Stimulated activated naive CD8-positive, alpha-beta T cell treated with anti-CD3 and anti-CD28 coated beads, Interleukin-15, amount 100 ng/mL, for 72 hours (primary cell): ENCODE measurements at regions not wholly inside any gene's neighbourhood (a gene's known extent, or its start where the extent isn't known, plus 50 kb on each side); places are given as distances from the start of the nearest gene placed in this dataset.

ENCODE experiments used
- ATAC-seq: fragments of 150-1000 bp; cut with Tn5 transposase; 2 replicates; pipeline ENCODE4 v1.10.0; 2021; ENCODE audit warnings: mild to moderate bottlenecking, moderate library complexity
- DNase-seq, 2 donors: peaks; one replicate each; pipeline ENCODE4 v3.0.0; 2021 to 2022
- H3K27ac Mint-ChIP-seq, 2 donors: one replicate each; pipeline ENCODE4 v1.8.0; 2022; ENCODE audit warnings: mild to moderate bottlenecking in 2 of 2, mixed read lengths in 2 of 2, moderate library complexity in 2 of 2
- H3K27me3 Mint-ChIP-seq: one replicate; pipeline ENCODE4 v1.8.0; 2022; ENCODE audit warnings: mixed read lengths
- H3K4me1 Mint-ChIP-seq: one replicate; pipeline ENCODE4 v1.8.0; 2022; ENCODE audit warnings: mild to moderate bottlenecking, mixed read lengths
- H3K4me3 Mint-ChIP-seq, 2 donors: one replicate each; pipeline ENCODE4 v1.8.0; 2022; ENCODE audit warnings: mild to moderate bottlenecking in 2 of 2, mixed read lengths in 2 of 2, moderate library complexity in 1 of 2
- H3K9me3 Mint-ChIP-seq, 2 donors: one replicate each; pipeline ENCODE4 v1.8.0; 2022; ENCODE audit warnings: mixed read lengths in 2 of 2

DNA sequence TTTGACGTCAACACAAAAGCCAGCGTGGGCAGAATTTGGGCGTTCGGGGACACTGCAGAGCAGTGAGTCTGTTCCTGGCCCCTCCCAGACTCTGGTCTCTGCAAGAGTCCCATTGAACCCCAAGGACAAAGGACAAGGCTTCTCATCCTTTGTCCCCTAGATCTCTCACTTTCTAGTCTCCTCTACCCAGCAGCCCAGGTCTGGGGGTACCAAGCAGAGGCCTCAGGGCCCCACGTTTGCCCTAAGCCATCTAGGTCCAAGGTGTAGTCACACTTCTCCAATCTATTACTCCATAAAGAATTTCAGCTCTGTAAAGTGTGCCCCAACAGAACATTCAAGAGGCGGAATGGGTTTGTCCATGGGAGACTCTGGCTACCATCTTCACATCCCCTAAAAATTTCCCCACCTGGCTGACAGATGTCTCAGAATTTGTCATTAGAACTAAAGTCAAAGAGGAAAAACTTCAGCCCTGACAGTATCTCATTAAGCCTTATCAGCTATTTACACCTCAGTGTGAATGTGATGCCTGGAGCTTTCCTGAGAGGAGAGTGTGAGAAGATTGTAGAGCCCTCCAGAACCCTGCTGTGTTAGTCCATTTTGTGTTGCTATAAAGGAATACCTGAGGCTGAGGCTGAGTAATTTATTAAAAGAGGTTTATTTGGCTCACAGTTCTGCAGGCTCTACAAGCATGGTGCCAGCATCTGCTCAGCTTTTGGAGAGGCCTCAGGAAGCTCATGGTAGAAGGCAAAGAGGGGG, 81.4 kb upstream of the HABP2 start:
- DNase-seq: no peak
- peaks cover 10% of the 10 kb centered on the region for H3K27me3 Mint-ChIP-seq
- H3K4me3 Mint-ChIP-seq: no peak overlapping the region
- no peaks in the 10 kb centered on the region for H3K4me1 Mint-ChIP-seq
- peaks cover 3 to 8% of the 10 kb centered on the region in 2 donors for H3K9me3 Mint-ChIP-seq
- no peak overlapping the region for H3K27ac Mint-ChIP-seq
- ATAC-seq: no peak

DNA sequence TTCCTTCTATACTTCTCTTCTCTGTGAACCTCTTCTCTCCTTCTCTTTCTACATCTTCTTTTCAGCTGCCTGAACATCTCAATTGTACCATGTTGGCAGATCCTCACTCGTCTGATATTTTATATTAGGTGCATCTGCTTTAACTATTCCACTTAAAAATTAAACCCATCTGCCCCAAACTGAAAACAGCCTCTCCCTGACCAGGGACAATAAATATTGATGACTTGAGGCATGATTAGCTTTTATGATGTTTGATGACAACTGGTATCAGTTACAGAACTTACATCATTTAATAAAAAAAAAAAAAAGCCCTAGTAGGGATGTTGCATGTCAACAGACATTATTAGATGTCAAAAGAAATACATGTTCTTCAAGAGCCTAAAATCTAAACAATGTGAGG, 79.8 kb upstream of the HABP2 start:
- Mint-ChIP-seq H3K4me3 (no peak overlapping the region), H3K27me3 (peaks cover 10% of the 10 kb centered on the region), H3K4me1 (no peaks in the 10 kb centered on the region), H3K9me3 (peaks cover 3 to 8% of the 10 kb centered on the region in 2 donors), H3K27ac (no peak overlapping the region)
- ATAC-seq (no peak), DNase-seq (no peak)

DNA sequence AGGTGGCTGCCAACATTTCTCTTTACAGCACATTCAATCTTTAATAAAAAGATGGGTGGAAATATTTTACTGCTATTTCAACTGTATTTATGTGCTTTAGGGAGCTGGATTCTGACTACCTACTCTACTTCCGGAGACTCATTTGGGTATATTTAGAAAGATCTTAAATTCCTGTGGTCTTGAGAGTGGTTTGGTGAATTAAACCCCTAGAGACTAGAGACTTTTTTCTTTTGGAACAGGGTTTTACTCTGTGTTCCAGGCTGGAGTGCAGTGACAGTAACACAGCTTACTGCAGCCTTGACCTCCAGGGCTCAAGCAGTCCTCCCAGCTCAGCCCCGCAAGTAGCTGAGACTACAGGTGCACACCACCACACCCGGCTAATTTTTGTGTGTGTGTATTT, 79.0 kb upstream of the HABP2 start:
- Mint-ChIP-seq H3K27me3 (peaks cover 10% of the 10 kb centered on the region), H3K4me3 (no peak overlapping the region)
- ATAC-seq: no peak

DNA sequence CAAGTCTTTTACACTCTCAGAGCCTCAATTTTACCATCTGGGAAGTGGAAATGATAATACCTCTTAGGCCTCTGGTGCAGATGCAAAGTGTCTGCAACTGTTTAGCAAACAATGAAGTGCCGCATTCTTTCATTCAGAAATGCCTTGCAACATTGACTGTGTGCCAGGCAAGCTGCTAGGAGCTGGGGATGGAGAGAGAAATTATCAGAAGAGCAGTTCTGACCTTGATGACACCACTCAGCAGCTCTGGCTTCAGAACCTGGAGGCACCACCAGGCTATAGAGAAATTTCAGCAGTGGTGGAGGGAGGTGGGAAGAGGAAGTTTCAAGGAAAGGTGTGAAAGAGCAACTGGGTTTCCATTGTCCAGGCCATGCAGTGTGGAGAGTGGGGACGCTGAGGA, 78.1 kb upstream of the HABP2 start:
- Mint-ChIP-seq H3K9me3 (peaks cover 3 to 21% of the 10 kb centered on the region in 2 donors), H3K4me3 (no peak overlapping the region), H3K27me3 (peaks cover 10% of the 10 kb centered on the region), H3K27ac (no peak overlapping the region), H3K4me1 (no peaks in the 10 kb centered on the region)
- DNase-seq: no peak
- ATAC-seq: no peak

More for the DNA sequence above, 79.0 kb upstream of the HABP2 start:
- peaks cover 3 to 12% of the 10 kb centered on the region in 2 donors for H3K9me3 Mint-ChIP-seq
- DNase-seq: no peak
- H3K27ac Mint-ChIP-seq: no peak overlapping the region
- H3K4me1 Mint-ChIP-seq: no peaks in the 10 kb centered on the region

DNA sequence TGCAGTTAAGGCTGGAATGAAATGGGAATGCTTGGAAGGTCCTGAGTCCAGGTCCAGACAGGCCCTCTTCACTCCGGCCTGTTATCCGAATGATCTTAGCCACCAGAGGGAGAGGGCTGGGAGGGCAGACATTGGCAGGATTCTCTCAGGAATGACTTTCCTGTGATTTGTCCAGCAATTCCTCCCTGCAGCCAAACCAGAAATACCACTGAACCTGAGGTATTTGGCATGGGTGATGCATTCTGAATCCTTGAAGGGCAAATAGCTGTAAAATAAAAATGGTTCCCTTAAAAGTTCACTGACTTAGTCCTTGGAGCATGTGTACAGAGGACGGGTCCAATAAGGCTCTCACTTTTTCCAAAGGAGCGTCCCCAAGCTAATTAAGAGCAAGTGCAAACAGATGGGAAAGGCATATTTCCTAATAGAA, 77.5 kb upstream of the HABP2 start:
- DNase-seq (no peak), ATAC-seq (no peak)
- Mint-ChIP-seq H3K9me3 (peaks cover 3 to 28% of the 10 kb centered on the region in 2 donors), H3K4me1 (no peaks in the 10 kb centered on the region), H3K27ac (no peak overlapping the region), H3K4me3 (no peak overlapping the region), H3K27me3 (peaks cover 10% of the 10 kb centered on the region)

DNA sequence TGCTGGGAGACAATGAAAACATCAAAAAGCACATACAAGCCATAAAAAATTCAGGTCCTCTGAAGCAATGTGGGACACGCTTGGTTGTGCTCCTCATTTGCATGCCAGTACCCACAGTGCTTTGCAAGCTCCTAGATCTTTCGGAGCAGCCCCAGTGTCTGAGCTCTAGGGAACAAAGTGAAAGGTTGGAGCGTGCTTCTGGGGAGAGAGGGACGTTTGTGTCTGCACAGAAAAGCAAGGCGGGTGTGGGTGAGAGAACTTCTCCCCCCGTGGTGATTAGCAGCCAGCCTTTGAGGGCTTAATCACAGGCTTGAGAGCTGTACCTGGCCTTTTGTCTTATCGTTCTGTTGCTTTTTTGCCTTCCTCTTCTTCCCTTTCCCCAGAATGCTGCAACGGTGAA, 76.7 kb upstream of the HABP2 start:
- DNase-seq (no peak), ATAC-seq (no peak)
- Mint-ChIP-seq H3K9me3 (peaks cover 3 to 34% of the 10 kb centered on the region in 2 donors), H3K27me3 (peaks cover 10% of the 10 kb centered on the region), H3K27ac (no peak overlapping the region), H3K4me1 (no peaks in the 10 kb centered on the region), H3K4me3 (no peak overlapping the region)

DNA sequence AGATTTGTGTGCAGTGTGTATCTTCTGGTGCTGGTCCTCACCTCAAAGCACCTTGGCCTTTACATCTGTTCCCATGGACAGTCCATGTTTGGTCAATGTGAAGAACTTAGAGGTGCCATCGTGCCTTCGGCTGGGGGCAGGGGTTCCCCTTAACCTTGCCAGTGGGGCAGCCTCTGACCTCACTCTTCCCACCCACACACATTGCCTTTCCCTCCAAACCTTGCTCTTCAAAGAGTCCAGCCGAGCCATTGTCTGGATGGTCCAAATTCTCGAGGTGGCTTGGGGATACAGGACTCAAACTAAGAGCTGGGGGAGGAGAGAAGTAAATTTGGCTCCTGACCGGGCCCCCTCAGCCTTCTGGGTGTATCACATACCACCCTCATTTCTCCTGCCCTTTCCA, 76.2 kb upstream of the HABP2 start:
- Mint-ChIP-seq H3K4me1 (no peaks in the 10 kb centered on the region), H3K27ac (no peak overlapping the region), H3K27me3 (peaks cover 10% of the 10 kb centered on the region), H3K4me3 (no peak overlapping the region), H3K9me3 (peaks cover 2 to 32% of the 10 kb centered on the region in 2 donors)
- no peak for DNase-seq
- ATAC-seq: no peak

DNA sequence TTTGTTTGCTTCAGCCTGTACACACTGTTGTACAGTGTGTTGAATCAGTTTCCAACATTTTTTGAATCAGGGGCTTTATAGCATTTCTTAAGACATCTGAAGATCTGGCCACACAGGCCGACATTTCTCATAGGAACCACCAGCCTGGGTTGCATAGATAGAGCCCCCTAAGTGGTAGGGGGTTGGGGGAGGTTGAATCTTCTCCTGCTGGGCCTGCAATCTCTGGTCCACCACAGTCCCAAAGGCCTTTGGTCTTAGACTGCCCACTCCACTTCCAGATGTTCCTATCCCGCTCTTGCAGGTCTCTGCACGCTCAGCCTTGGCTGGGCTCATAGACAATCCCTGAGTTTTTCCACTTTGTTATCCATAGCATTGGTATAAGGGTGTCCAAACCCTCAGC, 75.4 kb upstream of the HABP2 start:
- no peak overlapping the region for H3K27ac Mint-ChIP-seq
- H3K27me3 Mint-ChIP-seq: peaks cover 10% of the 10 kb centered on the region
- DNase-seq (no peak), ATAC-seq (no peak)
- peaks cover 0 to 30% of the 10 kb centered on the region in 2 donors for H3K9me3 Mint-ChIP-seq
- no peak overlapping the region for H3K4me3 Mint-ChIP-seq
- H3K4me1 Mint-ChIP-seq: no peaks in the 10 kb centered on the region

DNA sequence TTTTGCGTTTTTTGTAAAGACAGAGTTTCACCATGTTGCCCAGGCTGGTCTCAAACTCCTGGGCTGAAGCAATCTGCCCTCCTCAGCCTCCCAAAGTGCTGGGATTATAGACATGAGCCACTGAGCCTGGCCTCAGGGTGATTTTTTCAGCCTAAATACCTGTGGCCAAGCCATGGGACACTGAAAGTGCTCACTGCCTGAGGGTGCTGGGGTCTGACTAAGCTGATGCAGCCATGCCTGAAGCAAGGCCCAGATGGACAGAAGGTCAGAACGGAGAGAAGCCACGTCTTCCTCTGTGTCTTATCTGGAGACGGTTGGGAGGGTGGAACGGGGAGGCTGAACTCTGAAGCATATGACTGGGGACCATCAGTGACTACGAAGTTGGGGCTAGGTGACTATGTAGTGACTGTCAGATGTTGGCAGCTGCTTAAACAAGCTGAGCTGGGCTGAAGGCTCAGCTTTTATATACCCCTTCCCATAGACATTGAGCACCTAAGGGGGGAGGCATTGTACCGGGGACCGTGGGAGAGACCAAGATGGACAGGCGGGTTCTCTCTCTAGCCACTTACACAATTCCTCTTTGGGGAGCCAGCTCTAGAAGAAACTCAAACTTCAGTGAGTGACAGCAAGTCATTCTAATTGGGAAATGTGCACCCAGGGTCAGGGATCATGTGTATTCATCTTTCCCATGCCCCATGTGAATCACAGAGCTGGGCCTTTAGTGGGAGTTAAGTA, 73.3 kb upstream of the HABP2 start:
- Mint-ChIP-seq H3K9me3 (peaks cover 0 to 30% of the 10 kb centered on the region in 2 donors), H3K27me3 (peaks cover 15% of the 10 kb centered on the region), H3K4me3 (no peak overlapping the region), H3K4me1 (no peaks in the 10 kb centered on the region), H3K27ac (no peak overlapping the region)
- DNase-seq: no peak
- ATAC-seq: no peak

DNA sequence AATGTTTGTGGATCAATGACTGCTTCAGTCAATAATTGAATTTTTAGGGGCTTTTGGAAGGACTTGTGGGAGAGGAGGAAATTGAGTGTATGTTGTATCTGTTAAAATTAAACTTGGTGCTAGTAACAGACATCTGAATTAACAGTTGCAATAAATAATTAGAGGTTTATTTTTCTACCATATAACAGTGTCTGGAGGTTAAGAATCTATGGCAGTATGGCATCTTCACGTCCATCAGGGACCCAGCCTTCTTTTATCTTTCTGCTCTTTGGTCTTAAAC, 72.8 kb upstream of the HABP2 start:
- no peak overlapping the region for H3K4me3 Mint-ChIP-seq
- DNase-seq: no peak
- no peak for ATAC-seq
- H3K4me1 Mint-ChIP-seq: no peaks in the 10 kb centered on the region
- H3K27me3 Mint-ChIP-seq: peaks cover 10% of the 10 kb centered on the region
- H3K9me3 Mint-ChIP-seq: peaks cover 0 to 30% of the 10 kb centered on the region in 2 donors
- H3K27ac Mint-ChIP-seq: no peak overlapping the region

DNA sequence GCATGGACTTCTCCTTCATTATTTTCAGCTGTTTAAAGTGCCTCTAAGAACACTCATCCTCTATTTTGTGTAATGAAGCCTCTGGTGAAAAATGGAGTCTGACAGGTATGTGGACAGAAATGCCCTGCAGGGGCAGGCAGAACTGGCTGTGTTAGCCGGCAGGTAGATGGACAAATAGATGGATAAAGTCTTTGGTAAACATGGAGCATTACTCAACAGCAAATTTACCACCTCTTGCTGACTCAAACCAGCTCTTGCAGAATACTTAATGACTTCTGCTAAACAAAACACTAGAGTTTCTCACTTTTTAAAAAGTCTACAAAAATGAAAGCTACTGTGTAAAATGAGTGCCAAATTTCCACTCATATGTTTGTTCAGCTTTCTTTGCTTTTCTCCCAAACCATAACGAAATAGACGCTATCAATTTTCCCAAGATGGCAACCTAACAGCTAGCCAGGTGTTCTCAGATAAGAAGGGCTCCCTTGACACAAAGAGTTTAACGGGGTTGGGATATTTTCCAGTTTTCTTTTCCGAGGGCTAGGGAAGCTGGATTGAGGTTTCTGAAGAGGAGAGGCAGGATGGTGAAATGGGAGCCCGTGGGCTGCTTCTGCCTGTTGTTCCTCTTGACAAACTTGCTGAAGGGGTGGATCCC, 71.9 kb upstream of the HABP2 start:
- no peak for ATAC-seq

DNA sequence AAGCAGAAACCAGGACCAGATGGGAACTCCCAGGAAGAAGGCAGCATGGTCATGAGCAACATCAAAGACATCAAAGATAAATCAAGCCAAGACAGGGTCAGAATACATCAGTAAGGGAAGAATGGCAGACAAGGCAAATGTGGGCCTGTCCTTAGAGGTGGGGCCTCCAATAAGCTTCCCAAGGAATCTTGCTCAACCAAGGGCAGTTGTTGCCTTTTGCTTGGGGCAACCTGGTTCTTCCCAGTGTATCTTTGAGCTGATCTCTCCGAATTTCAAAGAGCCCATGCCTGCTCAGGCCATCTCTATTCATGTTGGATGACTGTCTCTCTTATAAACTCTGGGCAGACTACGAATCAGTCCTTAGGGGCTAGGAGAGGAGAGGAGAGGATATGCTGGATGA, 68.4 kb upstream of the HABP2 start:
- DNase-seq (no peak), ATAC-seq (no peak)
- Mint-ChIP-seq H3K27ac (no peak overlapping the region), H3K4me3 (no peak overlapping the region), H3K9me3 (peaks cover 0 to 19% of the 10 kb centered on the region in 2 donors), H3K4me1 (no peaks in the 10 kb centered on the region), H3K27me3 (peaks cover 17% of the 10 kb centered on the region)

More for the DNA sequence above, 71.9 kb upstream of the HABP2 start:
- no peak for DNase-seq
- Mint-ChIP-seq H3K4me3 (no peak overlapping the region), H3K9me3 (peaks cover 0 to 30% of the 10 kb centered on the region in 2 donors), H3K27ac (no peak overlapping the region), H3K4me1 (no peaks in the 10 kb centered on the region), H3K27me3 (peaks cover 10% of the 10 kb centered on the region)

DNA sequence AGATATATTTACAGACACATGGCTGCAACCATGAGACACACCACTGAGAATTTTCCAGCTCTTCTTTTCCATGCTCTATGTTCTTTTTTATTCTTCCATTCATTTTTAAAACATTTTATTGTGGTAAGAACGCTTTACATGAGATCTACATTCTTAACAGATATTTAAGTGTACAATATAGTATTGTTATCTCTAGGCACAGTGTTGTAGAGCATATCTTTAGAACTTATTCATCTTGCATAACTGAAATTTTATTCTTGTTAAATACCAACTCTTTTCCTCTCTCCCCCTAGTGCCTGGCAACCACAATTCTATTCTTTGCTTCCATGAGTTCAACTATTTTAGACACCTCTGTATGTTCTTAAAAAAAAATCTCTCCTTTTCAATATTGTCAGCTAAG, 67.1 kb upstream of the HABP2 start:
- peaks cover 0 to 7% of the 10 kb centered on the region in 2 donors for H3K9me3 Mint-ChIP-seq
- H3K27ac Mint-ChIP-seq: no peak overlapping the region
- H3K4me1 Mint-ChIP-seq: no peaks in the 10 kb centered on the region
- peaks cover 19% of the 10 kb centered on the region for H3K27me3 Mint-ChIP-seq
- DNase-seq (no peak), ATAC-seq (no peak)
- no peak overlapping the region for H3K4me3 Mint-ChIP-seq

DNA sequence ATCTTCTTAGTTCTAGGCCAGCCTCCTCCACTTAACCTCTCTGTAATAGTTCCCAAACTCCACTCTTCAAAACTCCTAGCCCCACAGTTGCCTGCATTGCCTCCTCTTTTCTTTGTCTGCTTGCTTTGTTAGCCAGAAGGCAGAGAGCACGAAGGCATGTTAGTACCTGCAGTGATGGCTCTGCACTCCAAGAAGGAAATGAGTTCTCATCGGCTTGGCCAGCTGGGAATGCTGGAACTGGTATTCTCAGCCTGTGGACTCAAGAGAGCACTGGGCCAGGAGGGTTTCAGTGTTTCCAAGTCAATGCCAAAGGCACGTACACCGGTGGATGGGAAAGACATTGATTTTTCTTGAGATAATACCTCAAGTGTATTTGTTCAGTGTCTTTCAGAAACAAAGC, 66.3 kb upstream of the HABP2 start:
- ATAC-seq (no peak), DNase-seq (no peak)
- H3K27me3 Mint-ChIP-seq: peaks cover 19% of the 10 kb centered on the region
- H3K9me3 Mint-ChIP-seq: no peaks in the 10 kb centered on the region
- H3K4me1 Mint-ChIP-seq: no peaks in the 10 kb centered on the region
- H3K4me3 Mint-ChIP-seq: no peak overlapping the region
- H3K27ac Mint-ChIP-seq: no peak overlapping the region

DNA sequence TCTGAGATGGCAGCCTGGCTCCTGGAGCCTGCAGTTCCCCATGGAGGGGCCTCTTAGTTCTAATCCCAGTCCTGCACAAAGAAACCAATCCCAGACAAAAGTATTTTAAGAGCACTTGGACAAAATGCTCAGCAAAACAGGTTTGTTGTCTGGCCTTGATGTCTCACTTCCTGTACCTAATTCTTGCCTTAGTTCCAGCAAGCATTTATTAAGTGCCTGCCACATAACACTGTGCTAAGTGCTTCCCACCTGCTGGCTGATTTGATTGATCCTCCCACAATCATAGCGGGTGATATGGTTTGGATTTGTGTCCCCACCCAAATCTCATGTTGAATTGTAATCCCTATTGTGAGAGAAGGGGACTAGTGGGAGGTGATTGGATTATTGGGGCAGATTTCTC, 65.7 kb upstream of the HABP2 start:
- Mint-ChIP-seq H3K27ac (no peak overlapping the region), H3K27me3 (peaks cover 19% of the 10 kb centered on the region), H3K4me1 (no peaks in the 10 kb centered on the region), H3K4me3 (no peak overlapping the region), H3K9me3 (no peaks in the 10 kb centered on the region)
- DNase-seq (no peak), ATAC-seq (no peak)

DNA sequence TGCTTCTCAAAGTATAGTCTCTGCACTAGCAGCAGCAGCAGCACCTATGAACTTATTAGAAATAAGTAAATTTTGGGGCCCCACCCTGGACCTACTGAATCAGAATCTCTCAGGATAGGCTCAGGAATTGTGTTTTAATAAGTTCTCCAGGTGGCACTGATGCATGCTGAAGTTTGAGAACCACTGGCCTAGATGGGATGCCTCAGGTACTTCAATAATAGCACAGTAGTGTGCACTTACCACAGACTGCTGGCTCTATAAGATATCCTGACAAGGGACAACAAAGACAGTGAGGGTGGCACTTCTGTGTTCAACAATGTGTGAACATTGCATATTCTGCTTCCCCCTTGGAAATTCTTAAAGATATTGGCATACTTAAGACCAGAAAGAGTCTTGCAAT, 64.7 kb upstream of the HABP2 start:
- H3K27ac Mint-ChIP-seq: no peak overlapping the region

More for the DNA sequence above, 64.7 kb upstream of the HABP2 start:
- ATAC-seq (no peak), DNase-seq (no peak)
- Mint-ChIP-seq H3K4me1 (no peaks in the 10 kb centered on the region), H3K9me3 (no peaks in the 10 kb centered on the region), H3K4me3 (no peak overlapping the region), H3K27me3 (peaks cover 19% of the 10 kb centered on the region)
